ENCODE measurements at regions not wholly inside any gene's neighbourhood (a gene's known extent, or its start where the extent isn't known, plus 50 kb on each side); places are given as distances from the start of the nearest gene placed in this dataset.

DNA sequence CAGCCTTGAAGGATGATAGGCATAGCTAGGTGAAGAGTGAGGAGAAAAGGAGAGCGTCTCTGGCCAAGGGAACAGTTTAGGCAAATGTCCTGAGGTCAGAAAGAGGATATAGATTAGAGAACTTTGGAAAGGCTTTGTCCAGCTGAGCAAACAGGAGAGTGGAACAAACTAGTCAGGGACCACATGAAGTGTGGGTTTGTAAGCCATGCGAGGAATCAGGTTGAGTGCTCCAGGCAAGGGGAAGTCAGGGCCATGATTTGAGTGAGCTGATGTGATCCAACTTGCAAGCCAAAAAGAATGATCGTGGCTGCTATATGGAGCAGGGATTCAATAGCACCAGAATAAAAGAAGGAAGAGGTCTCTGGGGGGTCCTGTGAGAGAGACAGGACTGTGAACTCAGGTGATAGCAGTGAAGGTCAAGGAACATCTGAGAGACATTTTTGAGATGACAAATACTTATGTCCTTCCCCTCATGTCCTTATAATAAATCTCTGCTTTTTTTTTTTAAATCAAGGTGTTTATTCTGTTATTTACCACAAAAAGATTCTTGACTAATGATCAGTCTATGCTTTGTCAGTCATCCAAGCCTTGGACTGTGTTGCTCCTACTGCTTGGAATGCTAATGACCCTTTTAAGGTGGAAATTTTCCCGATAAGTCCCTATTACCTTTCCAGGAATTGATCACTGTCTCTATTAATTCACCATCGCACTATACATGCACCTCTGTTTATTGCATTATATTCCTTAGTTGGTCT is 472.6 kb downstream of the TXNL1 start:
- DNase-seq, result no peak

GRCh38 chr18:56162311-56163265 is 475.8 kb downstream of the TXNL1 start:
- no peak for DNase-seq

DNA sequence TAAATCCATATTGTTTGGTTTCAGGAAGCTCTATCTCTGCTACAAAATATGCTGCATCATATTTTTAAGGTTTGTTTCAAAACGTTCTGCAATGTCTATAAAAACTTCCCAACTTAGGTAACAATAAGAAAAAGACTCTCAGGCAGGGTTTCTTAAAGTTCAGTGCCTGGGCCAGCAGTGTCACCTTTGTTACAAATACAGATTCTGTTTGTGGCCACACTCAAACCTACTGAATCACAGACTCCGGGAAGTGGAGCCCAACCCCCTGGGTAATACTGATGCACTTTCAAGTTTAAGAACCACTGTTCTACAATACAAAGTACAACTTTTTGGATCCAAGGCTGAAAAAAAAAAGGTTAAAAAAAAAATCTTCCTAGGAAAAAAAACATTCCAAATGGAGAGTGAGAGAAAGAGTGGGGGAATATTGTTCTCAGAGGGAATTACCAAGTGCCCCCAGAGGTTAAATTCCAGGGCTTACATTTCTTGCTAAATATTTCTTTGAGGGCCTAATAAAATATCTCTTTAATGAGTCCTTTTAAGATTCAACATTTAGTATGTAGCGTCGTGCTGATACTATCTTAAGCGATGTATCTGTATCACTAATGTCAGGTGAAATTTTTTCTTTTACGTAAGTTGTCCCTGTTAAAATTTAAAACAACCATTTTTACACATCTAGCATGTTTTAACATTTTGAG is 476.7 kb downstream of the TXNL1 start:
- no peak for DNase-seq

- DNase-seq, result no peak
Measured at GRCh38 chr18:56158676-56159075, 479.7 kb downstream of the TXNL1 start.

- no peak for DNase-seq
Measured at GRCh38 chr18:56157541-56157940, 480.9 kb downstream of the TXNL1 start.

DNA sequence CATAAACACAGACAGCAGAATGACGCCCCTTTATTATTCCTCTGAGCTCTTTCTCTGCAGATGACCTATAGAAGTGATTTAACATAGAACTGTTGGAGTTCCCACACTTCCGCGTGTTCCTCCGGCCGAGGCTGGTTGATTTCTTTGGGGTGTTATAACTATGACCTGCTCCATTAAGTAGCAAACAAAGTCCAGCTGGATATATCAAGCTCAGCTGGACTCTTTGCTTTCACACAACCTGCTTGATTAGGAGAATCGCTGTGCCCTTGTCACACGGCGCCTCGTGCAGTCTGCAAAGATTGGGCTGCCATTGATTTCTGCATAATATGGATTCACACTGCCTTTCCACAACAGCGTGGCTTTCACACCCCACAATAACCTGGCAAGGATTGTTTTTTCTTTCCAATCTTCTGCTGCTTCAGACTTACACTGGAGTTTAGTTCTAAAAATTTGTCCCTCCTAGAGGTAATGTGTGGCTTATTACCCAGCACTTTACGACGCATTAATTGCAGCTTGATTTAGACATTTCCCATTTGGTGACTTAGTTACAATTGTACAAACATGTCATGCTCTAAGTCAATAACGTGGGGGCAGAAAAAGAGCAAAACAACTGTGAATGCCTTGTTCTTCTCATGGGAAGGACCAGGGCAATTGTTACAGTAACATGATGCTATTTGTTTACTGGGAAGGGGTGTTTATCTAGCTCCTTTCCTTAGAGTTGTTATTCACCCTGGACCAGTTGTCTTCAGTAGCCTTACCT is 485.7 kb downstream of the TXNL1 start:
- no peak for DNase-seq

- no peak for DNase-seq
Measured at GRCh38 chr18:56148373-56148772, 490.0 kb downstream of the TXNL1 start.

- no peak for DNase-seq
Measured at GRCh38 chr18:56146565-56146964, 491.8 kb downstream of the TXNL1 start.

- no peak for DNase-seq
Measured at GRCh38 chr18:56142001-56142400, 496.4 kb downstream of the TXNL1 start.

DNA sequence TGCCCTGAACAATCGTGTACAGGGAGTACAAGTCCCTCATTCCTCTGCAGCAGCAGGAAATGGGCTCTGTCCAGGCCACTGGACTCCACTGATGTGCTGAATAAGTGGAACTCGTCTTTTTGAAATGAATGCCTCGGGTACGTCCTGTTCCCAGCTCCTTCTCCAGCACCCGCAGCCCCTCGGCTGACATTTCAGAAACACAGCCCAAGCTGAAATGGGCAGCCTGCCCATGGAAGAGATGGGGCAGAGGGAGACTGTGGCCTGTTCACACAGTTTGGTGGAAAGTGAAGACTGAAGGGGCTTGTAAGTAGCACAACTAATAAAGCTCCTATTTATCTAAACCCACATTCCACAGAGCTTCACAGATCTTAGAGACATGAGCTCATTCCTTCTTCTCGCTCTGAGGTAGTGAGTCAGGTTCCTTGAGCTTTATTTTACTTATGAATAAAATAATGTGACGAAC is 498.6 kb downstream of the TXNL1 start:
- DNase-seq, result no peak

- no peak for DNase-seq
Measured at GRCh38 chr18:56139372-56139771, 499.0 kb downstream of the TXNL1 start.

- DNase-seq, result no peak
Measured at GRCh38 chr18:56136105-56136504, 502.3 kb downstream of the TXNL1 start.

GRCh38 chr18:56130481-56130880 is 507.9 kb downstream of the TXNL1 start:
- DNase-seq, result no peak

DNA sequence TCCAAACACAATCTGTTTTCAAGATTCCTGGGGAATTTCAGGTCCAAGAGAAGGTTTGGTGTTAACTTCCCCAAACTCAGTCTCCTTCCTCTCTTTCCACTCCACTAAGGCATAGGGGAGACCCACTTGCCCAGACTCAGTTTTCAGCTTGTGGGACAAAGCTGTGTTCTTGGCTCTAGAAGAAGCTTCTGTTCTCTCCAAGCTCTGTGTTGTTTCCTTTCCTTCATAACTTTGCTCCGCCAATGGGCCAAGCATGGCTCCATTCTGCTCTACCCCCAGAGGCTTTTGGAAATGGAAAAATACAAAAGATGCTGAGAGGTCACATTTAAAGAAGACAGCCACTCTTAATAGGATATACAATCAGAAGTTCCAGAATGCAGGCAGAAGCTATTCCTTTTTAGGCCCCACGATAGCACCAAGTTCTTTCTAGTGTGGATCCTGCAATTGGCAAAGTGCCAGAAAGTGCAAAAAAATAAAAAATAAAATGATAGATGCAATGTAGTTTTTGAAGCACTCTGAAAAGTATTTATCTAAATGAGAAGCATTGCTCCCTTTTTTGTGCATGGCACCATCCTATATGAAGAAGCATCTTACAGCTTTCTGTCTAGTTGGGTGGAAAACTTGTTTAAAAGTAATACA is 510.1 kb downstream of the TXNL1 start:
- no peak for DNase-seq

DNA sequence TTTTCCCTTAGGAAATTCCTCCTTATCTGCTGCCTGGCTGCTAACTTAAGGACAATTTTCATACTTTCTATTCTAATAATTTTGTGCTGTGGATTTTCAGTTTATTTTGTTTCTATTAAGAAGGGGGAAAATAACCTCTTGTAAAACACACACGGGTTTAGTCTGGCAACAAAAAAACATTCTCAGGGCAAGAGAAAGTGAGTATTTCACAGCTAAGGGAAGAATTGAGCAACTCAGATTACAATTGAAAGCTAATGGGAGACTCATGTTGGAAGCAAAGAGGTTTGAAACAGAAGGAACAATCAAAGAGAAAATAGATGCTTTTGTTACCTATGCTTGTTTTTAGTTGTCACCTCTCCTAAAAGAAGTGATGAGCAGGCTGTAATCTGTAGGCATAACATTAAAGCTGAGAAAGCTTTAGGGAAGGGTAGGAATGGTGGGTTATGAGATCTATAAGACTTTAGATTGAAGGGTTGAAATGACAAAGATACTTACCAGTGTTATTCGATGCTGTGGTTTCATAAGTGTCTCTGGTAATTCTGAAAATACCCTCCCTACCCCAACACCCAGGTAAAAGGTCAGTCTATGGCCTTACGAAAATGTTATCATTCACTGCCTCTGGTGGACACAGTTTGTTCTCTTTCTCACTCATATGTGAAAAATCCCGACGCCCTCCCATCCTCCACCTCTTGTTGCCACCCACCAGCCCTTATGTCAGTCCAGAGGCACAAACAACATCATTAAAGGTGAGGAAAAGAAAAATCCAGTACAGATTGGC is 510.9 kb downstream of the TXNL1 start:
- no peak for DNase-seq

DNA sequence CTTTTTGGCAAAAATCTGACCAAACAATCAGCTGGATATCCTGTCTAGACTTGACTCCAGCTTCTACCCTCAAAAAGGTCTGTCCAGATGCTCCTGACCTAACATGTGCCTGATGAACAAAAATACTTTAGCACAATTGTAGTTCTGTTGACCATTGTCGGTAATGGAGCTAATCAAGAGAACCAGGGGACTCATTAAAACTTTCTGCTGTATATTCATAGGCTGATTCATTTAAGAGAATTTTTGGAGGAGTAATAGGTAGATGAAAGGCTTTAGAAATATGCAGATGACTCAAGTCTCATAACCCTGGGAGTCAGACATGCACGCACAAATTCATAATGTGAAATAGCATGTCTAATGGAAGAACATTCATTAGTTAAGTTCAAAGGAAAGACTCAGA is 514.2 kb downstream of the TXNL1 start:
- DNase-seq, result no peak

DNA sequence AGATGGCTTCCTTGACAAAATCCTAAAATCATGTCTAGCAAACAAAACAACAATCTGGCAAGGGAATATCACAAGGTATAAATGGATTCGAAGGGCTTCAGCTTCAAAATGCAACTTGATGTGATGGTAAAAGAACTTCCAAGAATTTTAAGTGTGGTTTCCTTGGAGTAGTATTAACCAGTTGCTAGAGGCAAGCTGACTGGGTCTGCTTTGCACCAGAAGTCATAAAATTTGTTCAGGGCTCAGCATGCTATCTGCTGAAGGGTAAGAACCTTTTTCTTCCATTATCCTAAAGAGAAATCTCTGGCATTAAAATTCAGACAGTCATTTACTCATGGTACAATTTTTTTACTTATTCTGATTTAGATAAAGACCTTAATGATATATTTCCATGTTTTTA is 516.7 kb downstream of the TXNL1 start:
- DNase-seq, result no peak

DNA sequence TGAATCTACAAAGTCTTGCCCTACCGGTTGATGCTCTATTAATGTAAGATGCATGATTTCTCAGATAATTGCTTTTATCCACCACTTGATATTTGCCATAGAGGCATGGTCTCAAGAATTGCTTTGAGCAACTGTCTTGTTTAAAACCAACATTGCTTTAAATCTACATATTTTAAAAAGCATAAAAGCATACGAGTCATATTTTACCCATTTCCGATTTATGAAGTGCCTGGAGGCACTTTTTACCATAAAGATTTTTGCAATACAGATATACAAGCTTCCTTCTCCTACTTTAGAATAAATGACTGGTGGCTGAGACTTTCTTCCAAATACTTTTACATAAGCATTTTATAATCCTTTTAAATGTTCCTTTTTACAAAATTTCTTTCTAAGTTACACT is 517.6 kb downstream of the TXNL1 start:
- DNase-seq, result no peak

DNA sequence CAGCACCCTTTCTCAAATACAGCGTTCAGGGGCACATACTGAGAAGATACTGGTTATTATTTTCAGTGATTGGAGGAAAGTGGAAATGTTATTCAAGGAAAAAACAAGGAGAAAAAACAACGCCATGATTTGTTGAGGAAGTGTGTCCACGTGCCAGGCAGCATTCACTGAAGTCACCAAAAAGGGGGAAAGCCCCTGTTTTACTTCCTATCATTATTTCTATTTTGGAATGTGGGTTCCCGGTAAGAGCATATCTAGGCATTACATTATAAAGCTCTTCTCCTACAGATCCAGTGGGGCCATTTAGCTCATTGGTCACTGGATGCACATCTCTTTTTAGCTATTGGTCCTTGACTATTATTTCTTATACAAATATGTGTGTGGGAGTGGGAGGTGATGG is 518.7 kb downstream of the TXNL1 start:
- no peak for DNase-seq

DNA sequence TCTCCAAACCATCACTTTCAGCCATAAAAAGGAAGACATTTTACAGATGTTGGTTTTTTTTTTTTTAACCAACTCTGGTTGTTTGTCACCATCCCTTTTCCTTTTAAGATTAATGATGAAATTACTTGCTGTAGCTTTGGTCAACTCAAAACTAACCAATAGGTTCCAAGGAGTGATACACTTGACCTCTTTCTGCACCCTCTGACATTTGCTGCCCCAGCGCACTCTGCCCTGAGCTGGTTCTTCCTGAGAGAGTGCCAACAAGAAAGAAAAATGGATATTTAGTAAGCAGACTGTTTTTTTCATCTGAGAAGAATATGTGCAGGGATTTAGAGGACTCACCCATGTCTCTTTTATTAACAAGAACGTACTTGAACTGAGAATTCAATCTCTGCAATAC is 520.0 kb downstream of the TXNL1 start:
- no peak for DNase-seq

Data from NCI-H187 (cell line).